Epithelial cell of esophagus (primary cell): ENCODE measurements at regions not wholly inside any gene's neighbourhood (a gene's known extent, or its start where the extent isn't known, plus 50 kb on each side); places are given as distances from the start of the nearest gene placed in this dataset.

Experiments
- DNase-seq: peaks from one replicate; pipeline ENCODE4 v3.0.0; 2010; ENCODE audit warnings: low read depth
- H3K4me3 ChIP-seq: 2 replicates; pipeline ENCODE4 v1.5.1; 2011; ENCODE audit warnings: mild to moderate bottlenecking, low read length, control low read depth
- CTCF ChIP-seq: IDR thresholded peaks from 2 replicates; pipeline ENCODE4 v1.5.1; 2011; ENCODE audit warnings: low read depth, mild to moderate bottlenecking, low read length, control low read depth, inconsistent platforms; ENCODE audit not compliant: insufficient read depth; ENCODE audit errors: missing control alignments

- H3K4me3 ChIP-seq = no peak overlapping the region
- no peak for DNase-seq
- TF ChIP-seq CTCF = no peak
Measured at GRCh38 chr18:78650926-78651325, 328.7 kb upstream of the SALL3 start.

- no peak for DNase-seq
- H3K4me3 ChIP-seq = no peak overlapping the region
- no peak for TF ChIP-seq CTCF
Measured at GRCh38 chr18:78652001-78652545, 327.5 kb upstream of the SALL3 start.

- DNase-seq = no peak
- TF ChIP-seq CTCF = no peak
- no peak overlapping the region for H3K4me3 ChIP-seq
Measured at GRCh38 chr18:78655921-78656320, 323.7 kb upstream of the SALL3 start.

- H3K4me3 ChIP-seq = no peak overlapping the region
- DNase-seq = no peak
- TF ChIP-seq CTCF = no peak
Measured at GRCh38 chr18:78656346-78656925, 323.2 kb upstream of the SALL3 start.

DNA sequence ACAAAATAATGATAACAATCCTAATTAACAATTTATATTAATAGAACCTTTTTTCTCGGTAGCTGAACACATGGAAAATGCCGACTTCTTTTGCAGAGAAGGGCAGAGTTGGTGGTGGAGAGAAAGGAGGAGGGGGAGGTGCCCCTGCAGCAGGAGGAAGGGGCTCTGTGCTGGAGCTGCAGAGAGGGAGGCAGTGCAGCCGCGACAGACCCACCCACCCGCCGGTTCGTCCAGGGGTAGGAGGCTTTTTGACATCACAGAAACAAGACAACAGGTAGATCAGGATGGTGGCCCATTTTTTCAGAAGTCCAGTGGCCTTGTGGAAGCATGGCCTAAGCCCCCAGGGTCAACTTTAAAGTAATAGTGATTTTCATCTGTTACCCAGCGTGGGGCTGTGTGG lies 321.1 kb upstream of the SALL3 start:
- no peak for TF ChIP-seq CTCF
- no peak for DNase-seq
- no peak overlapping the region for H3K4me3 ChIP-seq

- TF ChIP-seq CTCF = no peak
- DNase-seq = no peak
- no peak overlapping the region for H3K4me3 ChIP-seq
Measured at GRCh38 chr18:78659057-78659456, 320.6 kb upstream of the SALL3 start.

DNA sequence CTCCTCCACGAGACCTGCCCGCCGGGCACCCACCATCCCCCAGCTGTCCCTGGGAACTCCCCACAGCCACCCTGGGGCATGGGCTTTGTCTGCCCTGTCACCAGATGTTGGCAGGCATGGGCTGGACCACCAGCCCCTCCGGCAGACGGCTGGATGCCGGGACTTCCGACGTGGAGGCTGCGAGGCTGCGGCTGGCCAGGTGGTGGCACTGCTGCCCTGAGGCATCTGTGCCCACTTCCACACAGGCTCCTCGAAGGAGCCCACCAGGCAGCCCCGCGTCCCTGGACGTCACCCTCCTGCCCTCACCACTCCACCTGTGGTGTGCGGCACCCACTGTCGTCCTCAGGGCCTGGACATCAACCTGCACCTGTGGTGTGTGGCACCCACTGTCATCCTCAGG lies 319.9 kb upstream of the SALL3 start:
- no peak for TF ChIP-seq CTCF
- no peak overlapping the region for H3K4me3 ChIP-seq
- no peak for DNase-seq
